HG02870 (cell line): ENCODE measurements at regions not wholly inside any gene's neighbourhood (a gene's known extent, or its start where the extent isn't known, plus 50 kb on each side); places are given as distances from the start of the nearest gene placed in this dataset.
"Not testable (repeated sequence)": the region's sequence is repeated elsewhere in the genome, so short reads cannot be mapped to it uniquely, and the experiment has no call there.

Source experiments
- ATAC-seq: cut with Tn5 transposase; IDR thresholded peaks from one replicate; pipeline ENCODE4 v1.9.1; 2021; ENCODE audit warnings: mild to moderate bottlenecking, moderate library complexity; ENCODE audit not compliant: unreplicated experiment

- ATAC-seq, result no peak
Measured at GRCh38 chr2:237000481-237000880, 85.2 kb upstream of the COPS8 start.

- ATAC-seq, result not testable (repeated sequence)
Measured at GRCh38 chr2:237005341-237005740, 80.3 kb upstream of the COPS8 start.

GRCh38 chr2:237011206-237011795 is 74.4 kb upstream of the COPS8 start:
- no peak for ATAC-seq

GRCh38 chr2:237012004-237012403 is 73.7 kb upstream of the COPS8 start:
- no peak for ATAC-seq

GRCh38 chr2:237012577-237013267 is 73.0 kb upstream of the COPS8 start:
- no peak for ATAC-seq

- no peak for ATAC-seq
Measured at GRCh38 chr2:237016121-237016915, 69.4 kb upstream of the COPS8 start.

GRCh38 chr2:237020090-237020489 is 65.6 kb upstream of the COPS8 start:
- no peak for ATAC-seq

- ATAC-seq, result no peak
Measured at GRCh38 chr2:237022533-237022932, 63.2 kb upstream of the COPS8 start.

GRCh38 chr2:237024255-237024654 is 61.4 kb upstream of the COPS8 start:
- ATAC-seq, result no peak

- no peak for ATAC-seq
Measured at GRCh38 chr2:237025090-237025865, 60.4 kb upstream of the COPS8 start.

- no peak for ATAC-seq
Measured at GRCh38 chr2:237026981-237027711, 58.5 kb upstream of the COPS8 start.

GRCh38 chr2:237027712-237028029 is 58.0 kb upstream of the COPS8 start:
- ATAC-seq, result no peak

GRCh38 chr2:237030382-237030781 is 55.3 kb upstream of the COPS8 start:
- ATAC-seq, result no peak

- ATAC-seq, result no peak
Measured at GRCh38 chr2:237033536-237034060, 52.1 kb upstream of the COPS8 start.

GRCh38 chr2:237035781-237036475 is 49.8 kb upstream of the COPS8 start:
- no peak for ATAC-seq
